HG03135 (cell line): ENCODE measurements at regions not wholly inside any gene's neighbourhood (a gene's known extent, or its start where the extent isn't known, plus 50 kb on each side); places are given as distances from the start of the nearest gene placed in this dataset.
"Not testable (repeated sequence)": the region's sequence is repeated elsewhere in the genome, so short reads cannot be mapped to it uniquely, and the experiment has no call there.

ENCODE experiments used
- ATAC-seq: cut with Tn5 transposase; IDR thresholded peaks from one replicate; pipeline ENCODE4 v1.9.1; 2021; ENCODE audit warnings: mild to moderate bottlenecking, moderate library complexity; ENCODE audit not compliant: unreplicated experiment

GRCh38 chr7:66413379-66414114, 208.4 kb downstream of the TPST1 start:
- peak; percentile 55 for ATAC-seq

GRCh38 chr7:66415659-66416265, 210.6 kb downstream of the TPST1 start:
- ATAC-seq, result no peak

- no peak for ATAC-seq
Measured at GRCh38 chr7:66418537-66418936, 210.1 kb upstream of the KCTD7 start.

GRCh38 chr7:66419210-66419609, 209.5 kb upstream of the KCTD7 start:
- ATAC-seq, result no peak

- ATAC-seq, result no peak
Measured at GRCh38 chr7:66421830-66422475, 206.7 kb upstream of the KCTD7 start.

GRCh38 chr7:66423729-66424128, 205.0 kb upstream of the KCTD7 start:
- ATAC-seq, result no peak

GRCh38 chr7:66426332-66426731, 202.3 kb upstream of the KCTD7 start:
- no peak for ATAC-seq

- ATAC-seq, result no peak
Measured at GRCh38 chr7:66426996-66427395, 201.7 kb upstream of the KCTD7 start.

GRCh38 chr7:66427956-66428355, 200.7 kb upstream of the KCTD7 start:
- no peak for ATAC-seq

GRCh38 chr7:66429498-66430163, 199.1 kb upstream of the KCTD7 start:
- no peak for ATAC-seq

- no peak for ATAC-seq
Measured at GRCh38 chr7:66430164-66430545, 198.5 kb upstream of the KCTD7 start.

GRCh38 chr7:66438703-66439405, 189.8 kb upstream of the KCTD7 start:
- not testable (repeated sequence) for ATAC-seq

- ATAC-seq, result no peak
Measured at GRCh38 chr7:66442385-66442784, 186.3 kb upstream of the KCTD7 start.

GRCh38 chr7:66443946-66444345, 184.7 kb upstream of the KCTD7 start:
- no peak for ATAC-seq

- ATAC-seq, result not testable (repeated sequence)
Measured at GRCh38 chr7:66447007-66447406, 181.7 kb upstream of the KCTD7 start.

GRCh38 chr7:66450814-66451213, 177.9 kb upstream of the KCTD7 start:
- not testable (repeated sequence) for ATAC-seq

GRCh38 chr7:66451713-66452112, 177.0 kb upstream of the KCTD7 start:
- ATAC-seq, result peak; percentile 45

- ATAC-seq, result peak; percentile 31
Measured at GRCh38 chr7:66452165-66452564, 176.5 kb upstream of the KCTD7 start.

GRCh38 chr7:66453340-66453739, 175.3 kb upstream of the KCTD7 start:
- no peak for ATAC-seq

- ATAC-seq, result no peak
Measured at GRCh38 chr7:66454600-66455225, 174.0 kb upstream of the KCTD7 start.

- ATAC-seq, result not testable (repeated sequence)
Measured at GRCh38 chr7:66455432-66455831, 173.2 kb upstream of the KCTD7 start.
